GM20000 (cell line): ENCODE measurements at regions not wholly inside any gene's neighbourhood (a gene's known extent, or its start where the extent isn't known, plus 50 kb on each side); places are given as distances from the start of the nearest gene placed in this dataset.

Experiments
- DNase-seq: peaks from one replicate; pipeline ENCODE4 v3.0.0; 2012; ENCODE audit warnings: low spot score
- TF ChIP-seq, protein P1 (sequence below): IDR thresholded peaks from 2 replicates; pipeline ENCODE4 v1.5.1; 2012; ENCODE audit warnings: mild to moderate bottlenecking, control low read depth; ENCODE audit errors: extremely low read depth, missing control alignments

DNA sequence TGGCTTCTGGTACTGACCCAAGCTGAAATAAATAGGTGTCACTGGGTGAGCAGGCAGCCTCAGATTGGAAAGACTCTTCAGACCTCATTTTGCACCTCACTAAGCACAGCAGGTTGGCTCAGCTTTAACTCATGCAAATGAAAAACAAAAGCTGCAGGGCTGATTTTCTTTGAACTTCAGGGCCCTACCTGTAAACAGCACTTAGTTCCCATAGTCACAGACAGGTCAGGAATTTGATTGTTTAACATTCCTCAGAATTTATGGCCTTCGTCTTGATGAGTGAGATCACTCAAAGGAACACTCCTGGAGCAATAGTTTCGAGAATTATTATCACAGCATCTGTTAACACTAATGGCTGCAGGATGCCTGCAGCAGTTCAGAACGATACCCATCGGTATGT is 718.5 kb downstream of the EFNB2 start:
- no peak for DNase-seq
- TF ChIP-seq, protein P1, sequence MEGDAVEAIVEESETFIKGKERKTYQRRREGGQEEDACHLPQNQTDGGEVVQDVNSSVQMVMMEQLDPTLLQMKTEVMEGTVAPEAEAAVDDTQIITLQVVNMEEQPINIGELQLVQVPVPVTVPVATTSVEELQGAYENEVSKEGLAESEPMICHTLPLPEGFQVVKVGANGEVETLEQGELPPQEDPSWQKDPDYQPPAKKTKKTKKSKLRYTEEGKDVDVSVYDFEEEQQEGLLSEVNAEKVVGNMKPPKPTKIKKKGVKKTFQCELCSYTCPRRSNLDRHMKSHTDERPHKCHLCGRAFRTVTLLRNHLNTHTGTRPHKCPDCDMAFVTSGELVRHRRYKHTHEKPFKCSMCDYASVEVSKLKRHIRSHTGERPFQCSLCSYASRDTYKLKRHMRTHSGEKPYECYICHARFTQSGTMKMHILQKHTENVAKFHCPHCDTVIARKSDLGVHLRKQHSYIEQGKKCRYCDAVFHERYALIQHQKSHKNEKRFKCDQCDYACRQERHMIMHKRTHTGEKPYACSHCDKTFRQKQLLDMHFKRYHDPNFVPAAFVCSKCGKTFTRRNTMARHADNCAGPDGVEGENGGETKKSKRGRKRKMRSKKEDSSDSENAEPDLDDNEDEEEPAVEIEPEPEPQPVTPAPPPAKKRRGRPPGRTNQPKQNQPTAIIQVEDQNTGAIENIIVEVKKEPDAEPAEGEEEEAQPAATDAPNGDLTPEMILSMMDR: no peak

DNA sequence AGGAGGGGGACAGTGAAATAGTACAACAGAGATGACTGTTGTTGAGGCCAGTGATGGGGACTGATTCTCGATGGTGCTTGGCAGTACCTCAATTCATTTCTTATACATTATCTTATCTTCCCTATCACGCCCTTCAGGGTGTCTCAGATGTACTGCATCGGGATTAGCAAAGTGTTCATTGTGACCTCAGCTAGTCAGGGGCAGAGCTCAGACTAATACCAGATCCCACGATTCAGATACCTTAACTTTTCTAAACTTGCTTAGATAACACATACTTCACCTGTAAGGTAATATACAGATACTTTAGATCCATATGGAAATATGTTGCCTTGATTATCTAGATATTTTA is 720.6 kb downstream of the EFNB2 start:
- DNase-seq: no peak
- TF ChIP-seq, protein P1: no peak

DNA sequence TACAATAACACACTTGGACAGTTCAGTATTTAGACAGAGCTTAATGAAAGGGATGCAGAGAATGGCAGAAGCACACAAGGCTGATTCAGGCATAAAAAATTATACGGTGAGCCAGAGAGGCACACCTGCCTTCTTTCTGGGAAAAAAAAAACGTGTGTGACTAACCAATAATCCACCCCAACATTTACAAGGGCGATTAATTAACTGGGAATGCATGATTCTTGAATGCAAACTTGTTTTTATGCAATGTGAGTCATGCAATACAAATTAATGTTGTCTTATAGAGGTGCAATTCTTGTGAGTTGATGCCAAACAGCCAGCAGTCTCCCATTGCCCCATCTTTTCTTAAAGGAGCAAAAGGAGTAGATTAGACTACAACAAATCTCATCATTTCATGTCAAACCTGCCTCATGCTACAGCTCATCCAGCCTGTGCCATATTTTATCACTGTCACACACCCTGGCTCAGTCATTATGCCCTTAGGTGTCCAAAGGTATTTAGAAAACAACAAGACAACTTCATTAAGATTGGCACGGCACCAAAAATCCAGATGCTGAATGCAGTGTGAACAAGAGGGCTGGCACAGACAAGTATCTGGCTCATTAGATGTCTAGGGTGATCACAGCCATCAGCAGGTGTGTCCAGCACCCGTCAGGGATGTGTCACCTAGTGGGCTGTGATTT is 721.1 kb downstream of the EFNB2 start:
- DNase-seq: no peak

DNA sequence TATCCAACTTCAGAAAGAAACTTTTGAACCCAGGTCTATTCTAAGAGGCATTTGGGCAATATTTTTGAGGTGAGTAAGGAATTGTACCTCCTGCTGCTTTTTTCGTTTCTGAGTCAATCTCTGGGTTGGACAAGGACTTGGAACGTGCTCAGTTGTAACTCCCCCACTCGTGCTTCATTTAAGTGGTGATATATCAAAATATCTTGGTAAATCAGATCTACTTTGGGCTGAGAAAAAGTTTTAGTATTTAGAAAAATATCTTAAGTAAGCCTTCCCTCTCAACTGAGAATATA is 728.9 kb downstream of the EFNB2 start:
- TF ChIP-seq, protein P1: no peak
- DNase-seq: no peak

More for the DNA sequence above, 721.1 kb downstream of the EFNB2 start:
- TF ChIP-seq, protein P1: no peak

DNA sequence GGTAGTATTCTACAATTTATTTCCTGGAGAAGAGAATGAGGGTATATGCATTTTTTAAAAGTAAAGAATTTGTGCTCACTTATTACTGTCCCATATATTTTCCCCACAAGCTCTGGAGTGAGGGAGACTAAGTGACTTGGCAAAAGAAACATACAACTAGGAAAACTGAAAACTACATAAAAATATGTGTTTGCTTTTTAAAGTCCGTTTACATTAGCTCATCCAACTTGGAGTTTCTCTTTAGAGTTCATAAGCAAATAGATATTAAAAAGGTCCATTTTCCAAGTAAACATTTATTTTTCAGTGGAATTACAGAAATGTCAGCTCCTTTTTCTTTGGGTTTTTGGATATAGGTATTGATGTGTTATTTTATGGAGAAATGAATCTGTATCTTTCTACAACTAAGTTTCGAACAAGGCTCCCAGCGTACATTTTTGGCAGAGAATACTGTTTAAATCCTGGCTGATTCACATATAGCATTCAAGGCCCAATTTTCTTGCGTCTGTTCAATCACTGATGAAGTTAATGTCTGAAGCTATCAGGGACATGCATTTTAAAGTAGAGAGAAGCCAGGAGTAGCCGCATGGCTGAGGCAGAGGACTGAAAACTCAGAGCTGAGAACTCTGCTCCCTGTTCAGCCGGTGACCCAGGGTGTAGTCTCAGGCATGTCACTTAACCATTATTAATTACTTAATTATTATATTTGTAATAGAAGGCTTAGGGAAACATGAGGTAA is 729.4 kb downstream of the EFNB2 start:
- DNase-seq: no peak
- TF ChIP-seq, protein P1: no peak

DNA sequence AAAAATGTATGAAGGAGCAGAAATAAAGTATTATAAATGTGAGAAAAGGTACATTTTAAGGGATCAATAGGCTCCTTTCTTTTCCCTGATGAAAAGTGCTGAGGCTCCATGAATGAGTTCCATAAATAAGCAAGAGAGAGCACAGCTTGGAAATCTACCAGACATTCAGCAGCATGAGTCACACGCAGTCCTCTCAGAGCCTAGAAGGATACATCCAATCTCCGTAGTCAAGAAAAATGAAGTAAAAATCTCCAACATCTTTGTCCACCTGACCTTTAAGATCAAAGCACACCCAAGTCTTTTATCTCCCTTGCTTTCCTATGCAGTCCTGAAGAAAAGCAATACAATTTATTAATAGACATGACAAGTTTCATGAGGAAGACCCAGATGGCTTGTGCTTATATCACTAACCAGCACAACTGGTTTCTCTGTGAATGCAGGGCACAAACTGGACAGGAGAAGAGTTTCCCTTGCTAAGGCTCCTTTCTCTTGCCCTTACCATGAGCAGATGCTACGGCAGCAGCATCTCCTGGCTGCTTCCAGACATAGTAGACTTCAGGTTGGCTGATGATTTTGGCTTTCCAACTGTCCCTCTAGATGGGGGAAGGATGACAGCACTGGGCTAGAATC is 730.8 kb downstream of the EFNB2 start:
- no peak for DNase-seq
- TF ChIP-seq, protein P1: no peak

DNA sequence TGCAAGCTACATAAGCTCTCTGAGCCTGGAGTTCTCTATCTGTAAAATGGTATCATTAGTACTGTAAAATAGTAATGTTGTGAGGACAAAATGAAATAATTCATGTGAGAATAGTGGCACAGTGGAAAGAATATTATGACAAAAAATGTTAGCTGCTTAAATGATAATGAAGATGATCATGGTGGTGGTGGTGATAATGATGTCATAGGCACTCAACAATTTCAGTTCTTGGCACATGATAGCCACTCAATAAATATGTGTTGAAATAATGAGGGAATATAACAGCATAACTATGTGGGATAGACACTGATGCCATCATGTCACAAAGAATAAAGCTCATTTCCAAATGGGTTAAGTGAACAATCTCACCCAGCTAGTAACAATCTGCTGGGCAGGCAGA is 736.3 kb downstream of the EFNB2 start:
- TF ChIP-seq, protein P1: no peak
- no peak for DNase-seq
